ENCODE measurements at regions not wholly inside any gene's neighbourhood (a gene's known extent, or its start where the extent isn't known, plus 50 kb on each side); places are given as distances from the start of the nearest gene placed in this dataset.

GRCh38 chr11:116371146-116371545 is 401.6 kb downstream of the BUD13 start:
- no peak for TF ChIP-seq CTCF (IDR thresholded peaks at IDR 0.05)

- TF ChIP-seq CTCF (IDR thresholded peaks at IDR 0.05) = no peak
Measured at GRCh38 chr11:116368784-116369183, 404.0 kb downstream of the BUD13 start.

- TF ChIP-seq CTCF (IDR thresholded peaks at IDR 0.05) = no peak
Measured at GRCh38 chr11:116366980-116367645, 405.7 kb downstream of the BUD13 start.

GRCh38 chr11:116366451-116366850 is 406.3 kb downstream of the BUD13 start:
- TF ChIP-seq CTCF (IDR thresholded peaks at IDR 0.05) = no peak

GRCh38 chr11:116364348-116364747 is 408.4 kb downstream of the BUD13 start:
- TF ChIP-seq CTCF (IDR thresholded peaks at IDR 0.05) = no peak

- no peak for TF ChIP-seq CTCF (IDR thresholded peaks at IDR 0.05)
Measured at GRCh38 chr11:116360221-116360941, 412.4 kb downstream of the BUD13 start.

GRCh38 chr11:116357784-116358544 is 414.8 kb downstream of the BUD13 start:
- peak; percentile 90 for TF ChIP-seq CTCF (IDR thresholded peaks at IDR 0.05)

Measured in LNCAP (cell line).